ENCODE measurements at regions not wholly inside any gene's neighbourhood (a gene's known extent, or its start where the extent isn't known, plus 50 kb on each side); places are given as distances from the start of the nearest gene placed in this dataset.
A peak's percentile ranks its signal among the peaks of the same experiment; 100 is the strongest.

- no peak for TF ChIP-seq KDM1A (IDR thresholded peaks at IDR 0.05; ENCODE audit: borderline replicate concordance, low read length)
- peak; percentile 23 for TF ChIP-seq CTBP2 (IDR thresholded peaks at IDR 0.05; ENCODE audit: borderline replicate concordance, insufficient read depth, insufficient read length, low read length)
- peak; percentile 52; the same call in 1 of the 2 replicates for TF ChIP-seq MAX (IDR thresholded peaks at IDR 0.05)
- TF ChIP-seq CTCF (IDR thresholded peaks at IDR 0.05; ENCODE audit: control extremely low read depth in 1 of 3, insufficient read depth in 1 of 3, low read depth in 1 of 3, low read length in 3 of 3), result no peak
- no peak for TF ChIP-seq POLR2A (IDR thresholded peaks at IDR 0.05; ENCODE audit: control extremely low read depth in 1 of 2, low read depth in 2 of 2, low read length in 2 of 2)
- TF ChIP-seq EZH2 (IDR thresholded peaks at IDR 0.05; ENCODE audit: low read depth, low read length, severe bottlenecking), result peak; percentile 59
- peak; percentile 74 for TF ChIP-seq E2F6 (IDR thresholded peaks at IDR 0.05)
- TF ChIP-seq RBBP5 (IDR thresholded peaks at IDR 0.05; ENCODE audit: borderline replicate concordance, low read depth, low read length), result no peak
Measured at GRCh38 chr2:120441744-120442471, 96.0 kb downstream of the INHBB start.
